ENCODE measurements at regions not wholly inside any gene's neighbourhood (a gene's known extent, or its start where the extent isn't known, plus 50 kb on each side); places are given as distances from the start of the nearest gene placed in this dataset.

GRCh38 chr1:115164940-115165705 is 75.8 kb upstream of the TSPAN2 start:
- H3K4me1 ChIP-seq (ENCODE audit: control insufficient read depth in 2 of 2, insufficient read depth in 2 of 2, low read length in 2 of 2), result no peaks in the 10 kb centered on the region
- no peak for ATAC-seq
- no peak overlapping the region for H3K4me3 Mint-ChIP-seq
- peaks cover 0 to 2% (median 0%) of the 10 kb centered on the region in 7 donors for H3K4me1 Mint-ChIP-seq
- H3K9me3 Mint-ChIP-seq, result peaks cover 0 to 3% (median 0%) of the 10 kb centered on the region in 11 donors
- intact Hi-C loops (cut with micrococcal nuclease), result no loop called here
- H3K27me3 Mint-ChIP-seq, result peaks cover 6 to 34% (median 27%) of the 10 kb centered on the region in 5 donors
- no peak for DNase-seq
- POLR2A ChIA-PET, result no interaction called here
- CTCF ChIA-PET, result interaction anchor here (1.4 kb wide), 1 partner anchor 26 kb away, joined by 5 read pairs; no protein-coding TSS in a partner anchor
- no peak overlapping the region for H3K4me3 ChIP-seq (ENCODE audit: low read length)
- H3K27ac ChIP-seq (ENCODE audit: low read depth, low read length), result no peak overlapping the region
- H3K36me3 ChIP-seq (ENCODE audit: control insufficient read depth in 2 of 3, insufficient read depth in 3 of 3, low read length in 3 of 3), result no peaks in the 10 kb centered on the region
- H3K9me3 ChIP-seq (ENCODE audit: control insufficient read depth in 2 of 3, low read length in 3 of 3), result no peaks in the 10 kb centered on the region
- no peaks in the 10 kb centered on the region for H3K36me3 Mint-ChIP-seq
- no peak overlapping the region for H3K27ac Mint-ChIP-seq
- H3K27me3 ChIP-seq (ENCODE audit: control insufficient read depth in 2 of 2, insufficient read depth in 2 of 2, low read length in 2 of 2), result peaks cover 0 to 4% of the 10 kb centered on the region in 2 donors

GRCh38 chr1:115164484-115164883 is 75.2 kb upstream of the TSPAN2 start:
- H3K9me3 Mint-ChIP-seq, result peaks cover 0 to 2% (median 0%) of the 10 kb centered on the region in 11 donors
- Histone ChIP-seq H3K4me1 (ENCODE audit: control insufficient read depth in 2 of 2, insufficient read depth in 2 of 2, low read length in 2 of 2) (no peaks in the 10 kb centered on the region), H3K27me3 (ENCODE audit: control insufficient read depth in 2 of 2, insufficient read depth in 2 of 2, low read length in 2 of 2) (peaks cover 0 to 4% of the 10 kb centered on the region in 2 donors), H3K4me3 (ENCODE audit: low read length) (no peak overlapping the region), H3K36me3 (ENCODE audit: control insufficient read depth in 2 of 3, insufficient read depth in 3 of 3, low read length in 3 of 3) (no peaks in the 10 kb centered on the region), H3K27ac (ENCODE audit: low read depth, low read length) (no peak overlapping the region), H3K9me3 (ENCODE audit: control insufficient read depth in 2 of 3, low read length in 3 of 3) (no peaks in the 10 kb centered on the region)
- H3K27me3 Mint-ChIP-seq, result peaks cover 6 to 34% (median 24%) of the 10 kb centered on the region in 5 donors
- CTCF ChIA-PET, result interaction anchor here (1.4 kb wide), 1 partner anchor 25 kb away, joined by 5 read pairs; no protein-coding TSS in a partner anchor
- peaks cover 0 to 2% (median 0%) of the 10 kb centered on the region in 7 donors for H3K4me1 Mint-ChIP-seq
- POLR2A ChIA-PET, result no interaction called here
- no peaks in the 10 kb centered on the region for H3K36me3 Mint-ChIP-seq
- no peak for DNase-seq
- H3K4me3 Mint-ChIP-seq, result no peak overlapping the region
- no peak for ATAC-seq
- intact Hi-C loops (cut with micrococcal nuclease), result no loop called here
- no peak overlapping the region for H3K27ac Mint-ChIP-seq

GRCh38 chr1:115160728-115161127 is 71.4 kb upstream of the TSPAN2 start:
- ATAC-seq, result no peak
- H3K4me3 Mint-ChIP-seq, result no peak overlapping the region
- peaks cover 0 to 2% (median 0%) of the 10 kb centered on the region in 11 donors for H3K9me3 Mint-ChIP-seq
- no peaks in the 10 kb centered on the region for H3K36me3 ChIP-seq (ENCODE audit: control insufficient read depth in 2 of 3, insufficient read depth in 3 of 3, low read length in 3 of 3)
- CTCF ChIA-PET, result no interaction called here
- no peaks in the 10 kb centered on the region for H3K9me3 ChIP-seq (ENCODE audit: control insufficient read depth in 2 of 3, low read length in 3 of 3)
- POLR2A ChIA-PET, result no interaction called here
- no peaks in the 10 kb centered on the region for H3K4me1 ChIP-seq (ENCODE audit: control insufficient read depth in 2 of 2, insufficient read depth in 2 of 2, low read length in 2 of 2)
- intact Hi-C loops (cut with micrococcal nuclease), result no loop called here
- H3K27ac Mint-ChIP-seq, result no peak overlapping the region
- no peak for DNase-seq
- H3K27me3 ChIP-seq (ENCODE audit: control insufficient read depth in 2 of 2, insufficient read depth in 2 of 2, low read length in 2 of 2), result peaks cover 0 to 4% of the 10 kb centered on the region in 2 donors
- no peak overlapping the region for H3K27ac ChIP-seq (ENCODE audit: low read depth, low read length)
- H3K4me3 ChIP-seq (ENCODE audit: low read length), result no peak overlapping the region
- H3K36me3 Mint-ChIP-seq, result no peaks in the 10 kb centered on the region
- H3K4me1 Mint-ChIP-seq, result peaks cover 0 to 2% (median 0%) of the 10 kb centered on the region in 7 donors
- H3K27me3 Mint-ChIP-seq, result peaks cover 9 to 20% (median 15%) of the 10 kb centered on the region in 5 donors

GRCh38 chr1:115159958-115160357 is 70.7 kb upstream of the TSPAN2 start:
- Mint-ChIP-seq H3K4me3 (no peak overlapping the region), H3K27ac (no peak overlapping the region), H3K27me3 (peaks cover 7 to 18% (median 12%) of the 10 kb centered on the region in 5 donors), H3K4me1 (no peaks in the 10 kb centered on the region), H3K36me3 (no peaks in the 10 kb centered on the region), H3K9me3 (peaks cover 0 to 2% (median 0%) of the 10 kb centered on the region in 11 donors)
- Histone ChIP-seq H3K4me1 (ENCODE audit: control insufficient read depth in 2 of 2, insufficient read depth in 2 of 2, low read length in 2 of 2) (no peaks in the 10 kb centered on the region), H3K36me3 (ENCODE audit: control insufficient read depth in 2 of 3, insufficient read depth in 3 of 3, low read length in 3 of 3) (no peaks in the 10 kb centered on the region), H3K27me3 (ENCODE audit: control insufficient read depth in 2 of 2, insufficient read depth in 2 of 2, low read length in 2 of 2) (peaks cover 0 to 4% of the 10 kb centered on the region in 2 donors), H3K27ac (ENCODE audit: low read depth, low read length) (no peak overlapping the region), H3K9me3 (ENCODE audit: control insufficient read depth in 2 of 3, low read length in 3 of 3) (no peaks in the 10 kb centered on the region), H3K4me3 (ENCODE audit: low read length) (no peak overlapping the region)
- intact Hi-C loops (cut with micrococcal nuclease), result no loop called here
- CTCF ChIA-PET, result no interaction called here
- POLR2A ChIA-PET, result no interaction called here
- ATAC-seq (no peak), DNase-seq (no peak)

DNA sequence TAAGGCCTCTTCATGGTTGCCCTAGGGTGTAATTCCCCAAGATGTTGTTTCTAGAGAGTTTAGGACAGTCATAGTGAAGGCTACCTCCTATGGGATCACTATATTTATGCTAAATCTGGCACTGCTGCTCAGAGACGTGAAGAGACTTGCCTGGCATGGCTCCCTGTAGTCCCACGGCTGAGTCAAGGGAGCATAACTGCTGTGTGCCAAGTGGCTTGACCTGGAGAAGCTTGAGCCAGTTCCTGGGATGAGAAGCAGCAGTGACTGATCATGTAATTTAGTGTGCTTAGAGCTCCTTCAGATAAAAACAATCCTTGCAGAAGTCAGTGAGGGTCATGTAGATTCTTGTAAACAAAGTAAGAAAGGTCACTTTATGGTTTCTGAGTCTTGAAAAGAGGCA is 68.9 kb upstream of the TSPAN2 start:
- H3K27me3 Mint-ChIP-seq, result peaks cover 0 to 13% (median 7%) of the 10 kb centered on the region in 5 donors
- H3K9me3 ChIP-seq (ENCODE audit: control insufficient read depth in 2 of 3, low read length in 3 of 3), result no peaks in the 10 kb centered on the region
- ChIA-PET CTCF (interaction anchor here (0.6 kb wide), 1 partner anchor 11 kb away, joined by 3 read pairs; no protein-coding TSS in a partner anchor), POLR2A (no interaction called here)
- no peak overlapping the region for H3K4me3 ChIP-seq (ENCODE audit: low read length)
- no peaks in the 10 kb centered on the region for H3K4me1 ChIP-seq (ENCODE audit: control insufficient read depth in 2 of 2, insufficient read depth in 2 of 2, low read length in 2 of 2)
- DNase-seq (no peak), ATAC-seq (no peak)
- no peaks in the 10 kb centered on the region for H3K9me3 Mint-ChIP-seq
- H3K36me3 Mint-ChIP-seq, result no peaks in the 10 kb centered on the region
- H3K27me3 ChIP-seq (ENCODE audit: control insufficient read depth in 2 of 2, insufficient read depth in 2 of 2, low read length in 2 of 2), result peaks cover 0 to 4% of the 10 kb centered on the region in 2 donors
- H3K4me3 Mint-ChIP-seq, result no peak overlapping the region
- no peak overlapping the region for H3K27ac ChIP-seq (ENCODE audit: low read depth, low read length)
- intact Hi-C loops (cut with micrococcal nuclease), result no loop called here
- H3K27ac Mint-ChIP-seq, result no peak overlapping the region
- H3K36me3 ChIP-seq (ENCODE audit: control insufficient read depth in 2 of 3, insufficient read depth in 3 of 3, low read length in 3 of 3), result no peaks in the 10 kb centered on the region
- no peaks in the 10 kb centered on the region for H3K4me1 Mint-ChIP-seq

GRCh38 chr1:115156826-115157468 is 67.6 kb upstream of the TSPAN2 start:
- CTCF ChIA-PET, result no interaction called here
- Histone ChIP-seq H3K4me1 (ENCODE audit: control insufficient read depth in 2 of 2, insufficient read depth in 2 of 2, low read length in 2 of 2) (no peaks in the 10 kb centered on the region), H3K4me3 (ENCODE audit: low read length) (no peak overlapping the region), H3K27me3 (ENCODE audit: control insufficient read depth in 2 of 2, insufficient read depth in 2 of 2, low read length in 2 of 2) (peaks cover 0 to 4% of the 10 kb centered on the region in 2 donors), H3K27ac (ENCODE audit: low read depth, low read length) (no peak overlapping the region), H3K36me3 (ENCODE audit: control insufficient read depth in 2 of 3, insufficient read depth in 3 of 3, low read length in 3 of 3) (no peaks in the 10 kb centered on the region), H3K9me3 (ENCODE audit: control insufficient read depth in 2 of 3, low read length in 3 of 3) (no peaks in the 10 kb centered on the region)
- ATAC-seq (no peak), DNase-seq (no peak)
- H3K27ac Mint-ChIP-seq, result no peak overlapping the region
- POLR2A ChIA-PET, result no interaction called here
- no peaks in the 10 kb centered on the region for H3K4me1 Mint-ChIP-seq
- H3K9me3 Mint-ChIP-seq, result no peaks in the 10 kb centered on the region
- no peak overlapping the region for H3K4me3 Mint-ChIP-seq
- peaks cover 0 to 13% (median 0%) of the 10 kb centered on the region in 5 donors for H3K27me3 Mint-ChIP-seq
- intact Hi-C loops (cut with micrococcal nuclease), result no loop called here
- H3K36me3 Mint-ChIP-seq, result no peaks in the 10 kb centered on the region
